ENCODE measurements at regions not wholly inside any gene's neighbourhood (a gene's known extent, or its start where the extent isn't known, plus 50 kb on each side); places are given as distances from the start of the nearest gene placed in this dataset.

- Histone ChIP-seq H3K4me3 (ENCODE audit: low read depth in 2 of 2, low read length in 2 of 2) (no peak overlapping the region), H3K9me3 (ENCODE audit: control insufficient read depth, insufficient read depth, low read depth, low read length) (peaks cover 5% of the 10 kb centered on the region; the same call in 1 of the 2 replicates), H3K4me1 (ENCODE audit: control insufficient read depth, insufficient read depth, low read length) (no peaks in the 10 kb centered on the region), H3K27me3 (ENCODE audit: control insufficient read depth, insufficient read depth, low read length) (no peaks in the 10 kb centered on the region), H3K36me3 (ENCODE audit: control insufficient read depth, insufficient read depth, low read length) (no peaks in the 10 kb centered on the region), H3K27ac (ENCODE audit: low read length) (no peak overlapping the region)
- ATAC-seq (no peak), DNase-seq (ENCODE audit: low read depth, low spot score) (no peak)
- no TSS peak for BruUV-seq (replicated peaks)
- TF ChIP-seq TCF7L2 (IDR thresholded peaks at IDR 0.05; ENCODE audit: low read depth, low read length): no peak
- TF ChIP-seq REST (IDR thresholded peaks at IDR 0.05; ENCODE audit: insufficient read depth in 1 of 2, low read depth in 2 of 2, low read length in 1 of 2): no peak
- no peak for TF ChIP-seq CTCF (IDR thresholded peaks at IDR 0.05)
- no peak for TF ChIP-seq POLR2AphosphoS5 (IDR thresholded peaks at IDR 0.05; ENCODE audit: low read depth, low read length)
- TF ChIP-seq SIN3A (IDR thresholded peaks at IDR 0.05; ENCODE audit: borderline replicate concordance, insufficient read depth, low read depth, low read length): no peak
- CTCF ChIA-PET: no interaction called here
- intact Hi-C loops (cut with micrococcal nuclease; ENCODE audit: unreplicated experiment) (no loop called here), in situ Hi-C loops (cut with HindIII; ENCODE audit: low pct_unique_long_range_greater_than_20kb, low sequenced_read_pairs) (no loop called here)
- POLR2A ChIA-PET: no interaction called here
Observed at GRCh38 chr5:153939101-153939500, 99.6 kb downstream of the FAM114A2 start.

GRCh38 chr5:153938191-153938842 lies 100.4 kb downstream of the FAM114A2 start:
- BruUV-seq (replicated peaks): no TSS peak
- Histone ChIP-seq H3K27me3 (ENCODE audit: control insufficient read depth, insufficient read depth, low read length) (no peaks in the 10 kb centered on the region), H3K4me1 (ENCODE audit: control insufficient read depth, insufficient read depth, low read length) (no peaks in the 10 kb centered on the region), H3K27ac (ENCODE audit: low read length) (no peak overlapping the region), H3K4me3 (ENCODE audit: low read depth in 2 of 2, low read length in 2 of 2) (no peak overlapping the region), H3K9me3 (ENCODE audit: control insufficient read depth, insufficient read depth, low read depth, low read length) (peaks cover 5% of the 10 kb centered on the region; the same call in 1 of the 2 replicates), H3K36me3 (ENCODE audit: control insufficient read depth, insufficient read depth, low read length) (no peaks in the 10 kb centered on the region)
- POLR2A ChIA-PET: interaction anchor here (0.6 kb wide), 1 partner anchor 112 kb away, joined by 13 read pairs; no protein-coding TSS in a partner anchor
- in situ Hi-C loops (cut with HindIII; ENCODE audit: low pct_unique_long_range_greater_than_20kb, low sequenced_read_pairs) (no loop called here), intact Hi-C loops (cut with micrococcal nuclease; ENCODE audit: unreplicated experiment) (no loop called here)
- TF ChIP-seq REST (IDR thresholded peaks at IDR 0.05; ENCODE audit: insufficient read depth in 1 of 2, low read depth in 2 of 2, low read length in 1 of 2): no peak
- TF ChIP-seq TCF7L2 (IDR thresholded peaks at IDR 0.05; ENCODE audit: low read depth, low read length): no peak
- no peak for TF ChIP-seq POLR2AphosphoS5 (IDR thresholded peaks at IDR 0.05; ENCODE audit: low read depth, low read length)
- TF ChIP-seq CTCF (IDR thresholded peaks at IDR 0.05): no peak
- DNase-seq (ENCODE audit: low read depth, low spot score): no peak
- CTCF ChIA-PET: no interaction called here
- no peak for ATAC-seq

Data from Panc1 (cell line).